WTC11 (cell line): ENCODE measurements at regions not wholly inside any gene's neighbourhood (a gene's known extent, or its start where the extent isn't known, plus 50 kb on each side); places are given as distances from the start of the nearest gene placed in this dataset.

Source experiments
- ATAC-seq: fragments of 200-7000 bp; cut with Tn5 transposase; 2 replicates; pipeline ENCODE4 v1.10.0; 2021; ENCODE audit warnings: mild to moderate bottlenecking, moderate library complexity
- CTCF ChIA-PET: fragments of 300-600 bp; sonication (Branson Sonifier 250); formaldehyde crosslinking; loops from one replicate; lab custom pipeline; 2021; ENCODE audit warnings: antibody characterized with exemption; lab: Charles Lee
- POLR2A ChIA-PET: fragments of 350-600 bp; sonication (Branson Sonifier 250); formaldehyde crosslinking; loops from one replicate; lab custom pipeline; 2021; ENCODE audit warnings: antibody characterized with exemption; lab: Charles Lee
- DNase-seq: peaks from one replicate; pipeline ENCODE4 v3.0.0; 2021; ENCODE audit warnings: low spot score
- H3K27ac Mint-ChIP-seq: 2 replicates; pipeline ENCODE4 v1.8.0; 2021; ENCODE audit warnings: mixed read lengths
- H3K27me3 Mint-ChIP-seq: 2 replicates; pipeline ENCODE4 v1.8.0; 2021; ENCODE audit warnings: low read depth, mild to moderate bottlenecking, moderate library complexity, mixed read lengths
- H3K36me3 Mint-ChIP-seq: 2 replicates; pipeline ENCODE4 v1.8.0; 2021; ENCODE audit warnings: mixed read lengths
- H3K4me1 Mint-ChIP-seq: 2 replicates; pipeline ENCODE4 v1.8.0; 2022; ENCODE audit warnings: mixed read lengths
- H3K4me3 Mint-ChIP-seq: 2 replicates; pipeline ENCODE4 v1.8.0; 2021; ENCODE audit warnings: mild to moderate bottlenecking, moderate library complexity, mixed read lengths
- H3K9me3 Mint-ChIP-seq: 2 replicates; pipeline ENCODE4 v1.8.0; 2021; ENCODE audit warnings: mixed read lengths
- ATF1 ChIP-seq: sonication (generic); formaldehyde crosslinking; IDR thresholded peaks from 2 replicates; pipeline ENCODE4 v1.8.1; 2023; ENCODE audit warnings: mild to moderate bottlenecking, moderate library complexity, missing genetic modification reagents
- FOXJ3 ChIP-seq: sonication (generic); formaldehyde crosslinking; IDR thresholded peaks from 2 replicates; pipeline ENCODE4 v1.9.0; 2021; ENCODE audit warnings: missing genetic modification reagents, mild to moderate bottlenecking, borderline replicate concordance
- GABPB1 ChIP-seq: sonication (generic); formaldehyde crosslinking; IDR thresholded peaks from 2 replicates; pipeline ENCODE4 v1.8.1; 2023; ENCODE audit warnings: mild to moderate bottlenecking, missing genetic modification reagents
- NFE2L1 ChIP-seq: sonication (generic); formaldehyde crosslinking; IDR thresholded peaks from 2 replicates; pipeline ENCODE4 v1.8.1; 2023; ENCODE audit warnings: missing genetic modification reagents
- NR1H2 ChIP-seq: sonication (generic); formaldehyde crosslinking; IDR thresholded peaks from 2 replicates; pipeline ENCODE4 v1.9.0; 2021; ENCODE audit warnings: mild to moderate bottlenecking, moderate library complexity, missing genetic modification reagents
- SMAD3 ChIP-seq: sonication (generic); formaldehyde crosslinking; IDR thresholded peaks from 2 replicates; pipeline ENCODE4 v1.8.0; 2022; ENCODE audit warnings: missing genetic modification reagents, mild to moderate bottlenecking, borderline replicate concordance
- SOX15 ChIP-seq: fragments of 250-450 bp; sonication (Bioruptor Pico); IDR thresholded peaks from 2 replicates; pipeline ENCODE4 v1.9.0; 2021; ENCODE audit warnings: mild to moderate bottlenecking
- ZNF121 ChIP-seq: sonication (generic); formaldehyde crosslinking; IDR thresholded peaks from 2 replicates; pipeline ENCODE4 v1.8.0; 2023; ENCODE audit warnings: missing genetic modification reagents
- ZNF317 ChIP-seq: sonication (generic); formaldehyde crosslinking; IDR thresholded peaks from 2 replicates; pipeline ENCODE4 v1.8.1; 2023; ENCODE audit warnings: low read depth, mild to moderate bottlenecking, moderate library complexity, missing genetic modification reagents, borderline replicate concordance
- ZNF423 ChIP-seq: fragments of 250-450 bp; sonication (Bioruptor Pico); IDR thresholded peaks from 2 replicates; pipeline ENCODE4 v2.1.2; 2022; ENCODE audit warnings: mild to moderate bottlenecking, moderate library complexity
- TF ChIP-seq, protein P1 (sequence below): sonication (generic); formaldehyde crosslinking; IDR thresholded peaks from 2 replicates; pipeline ENCODE4 v1.8.0; 2022; ENCODE audit warnings: mild to moderate bottlenecking, missing genetic modification reagents
- TF ChIP-seq, protein P2 (sequence below): sonication (generic); formaldehyde crosslinking; IDR thresholded peaks from 2 replicates; pipeline ENCODE4 v1.8.0; 2023; ENCODE audit warnings: missing genetic modification reagents
- TF ChIP-seq, protein P3 (sequence below): sonication (generic); formaldehyde crosslinking; IDR thresholded peaks from 2 replicates; pipeline ENCODE4 v1.8.0; 2022; ENCODE audit warnings: mild to moderate bottlenecking, missing genetic modification reagents
- TF ChIP-seq, protein P4 (sequence below): sonication (generic); formaldehyde crosslinking; IDR thresholded peaks from 2 replicates; pipeline ENCODE4 v1.8.0; 2022; ENCODE audit warnings: missing genetic modification reagents
- TF ChIP-seq, protein P5 (sequence below): sonication (generic); formaldehyde crosslinking; IDR thresholded peaks from 2 replicates; pipeline ENCODE4 v1.8.1; 2022; ENCODE audit warnings: mild to moderate bottlenecking, moderate library complexity, missing genetic modification reagents
- TF ChIP-seq, protein P6 (sequence below): fragments of 250-450 bp; sonication (Bioruptor Pico); conservative IDR thresholded peaks from 2 replicates; pipeline ENCODE4 v1.9.0; 2021; ENCODE audit warnings: mild to moderate bottlenecking
- TF ChIP-seq, protein P7 (sequence below): sonication (generic); formaldehyde crosslinking; IDR thresholded peaks from 2 replicates; pipeline ENCODE4 v1.8.1; 2022; ENCODE audit warnings: mild to moderate bottlenecking, missing genetic modification reagents, moderate library complexity, borderline replicate concordance

DNA sequence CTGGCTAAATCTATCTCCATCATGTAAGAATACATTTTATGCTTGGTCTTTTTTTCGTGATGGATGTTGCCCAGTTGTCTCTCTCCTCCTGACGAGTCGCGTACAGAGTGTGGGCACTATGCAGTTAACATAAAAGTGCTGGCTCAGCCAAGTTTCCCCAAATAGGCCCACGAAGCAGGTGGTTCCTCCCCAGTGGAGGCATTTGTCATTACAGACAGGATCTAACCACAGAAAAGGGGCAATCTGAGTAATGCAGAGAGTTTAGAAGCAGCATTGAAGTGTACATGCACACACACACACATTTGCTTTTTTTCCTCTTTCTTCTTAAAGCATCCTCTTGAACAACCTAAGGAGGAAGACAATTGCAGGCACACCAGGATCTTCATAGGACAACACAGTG is 188.7 kb upstream of the VCX start:
- no peaks in the 10 kb centered on the region for H3K27me3 Mint-ChIP-seq
- POLR2A ChIA-PET = no interaction called here

DNA sequence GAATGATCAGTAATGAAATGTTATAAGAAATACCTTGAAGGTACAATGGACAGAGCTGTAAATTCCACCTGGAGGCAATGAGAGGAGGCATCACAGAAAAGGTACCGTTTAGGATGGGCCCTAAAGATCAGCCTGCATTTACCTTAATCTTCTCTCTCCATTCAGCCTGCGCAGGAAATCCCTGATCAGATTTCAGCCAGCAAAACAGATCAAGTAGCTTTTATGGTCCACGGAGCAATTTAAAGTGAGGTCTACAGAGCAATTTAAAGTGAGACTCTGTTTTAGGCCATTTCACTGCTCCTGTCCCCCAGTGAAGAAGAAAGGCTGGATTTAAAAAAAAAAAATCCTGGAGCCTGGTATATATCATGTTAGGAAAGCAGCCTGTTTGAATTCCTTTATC is 195.1 kb upstream of the VCX start:
- Mint-ChIP-seq H3K4me3 (no peak overlapping the region), H3K27me3 (no peaks in the 10 kb centered on the region), H3K9me3 (0 out of 2 replicates have a peak, but pooled peaks cover 4% of the 10 kb centered on the region), H3K4me1 (peaks cover 25% of the 10 kb centered on the region), H3K36me3 (no peaks in the 10 kb centered on the region), H3K27ac (no peak overlapping the region)
- ATAC-seq = no peak
- no peak for DNase-seq
- ChIA-PET POLR2A (no interaction called here), CTCF (no interaction called here)
- TF ChIP-seq FOXJ3 (CRISPR knock-in tag) (no peak), ZNF317 (CRISPR knock-in tag) (no peak)
- TF ChIP-seq, protein P1, sequence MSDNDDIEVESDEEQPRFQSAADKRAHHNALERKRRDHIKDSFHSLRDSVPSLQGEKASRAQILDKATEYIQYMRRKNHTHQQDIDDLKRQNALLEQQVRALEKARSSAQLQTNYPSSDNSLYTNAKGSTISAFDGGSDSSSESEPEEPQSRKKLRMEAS = no peak
- TF ChIP-seq, protein P2, sequence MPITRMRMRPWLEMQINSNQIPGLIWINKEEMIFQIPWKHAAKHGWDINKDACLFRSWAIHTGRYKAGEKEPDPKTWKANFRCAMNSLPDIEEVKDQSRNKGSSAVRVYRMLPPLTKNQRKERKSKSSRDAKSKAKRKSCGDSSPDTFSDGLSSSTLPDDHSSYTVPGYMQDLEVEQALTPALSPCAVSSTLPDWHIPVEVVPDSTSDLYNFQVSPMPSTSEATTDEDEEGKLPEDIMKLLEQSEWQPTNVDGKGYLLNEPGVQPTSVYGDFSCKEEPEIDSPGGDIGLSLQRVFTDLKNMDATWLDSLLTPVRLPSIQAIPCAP (CRISPR knock-in tag) = no peak

More for the DNA sequence above, 188.7 kb upstream of the VCX start:
- H3K9me3 Mint-ChIP-seq = peaks cover 10% of the 10 kb centered on the region; the same call in 1 of the 2 replicates
- ATAC-seq (no peak), DNase-seq (no peak)
- H3K36me3 Mint-ChIP-seq = peaks cover 12% of the 10 kb centered on the region
- H3K4me3 Mint-ChIP-seq = no peak overlapping the region
- H3K4me1 Mint-ChIP-seq = peaks cover 6% of the 10 kb centered on the region; the same call in 1 of the 2 replicates
- CTCF ChIA-PET = no interaction called here
- H3K27ac Mint-ChIP-seq = no peak overlapping the region
- TF ChIP-seq, protein P3, sequence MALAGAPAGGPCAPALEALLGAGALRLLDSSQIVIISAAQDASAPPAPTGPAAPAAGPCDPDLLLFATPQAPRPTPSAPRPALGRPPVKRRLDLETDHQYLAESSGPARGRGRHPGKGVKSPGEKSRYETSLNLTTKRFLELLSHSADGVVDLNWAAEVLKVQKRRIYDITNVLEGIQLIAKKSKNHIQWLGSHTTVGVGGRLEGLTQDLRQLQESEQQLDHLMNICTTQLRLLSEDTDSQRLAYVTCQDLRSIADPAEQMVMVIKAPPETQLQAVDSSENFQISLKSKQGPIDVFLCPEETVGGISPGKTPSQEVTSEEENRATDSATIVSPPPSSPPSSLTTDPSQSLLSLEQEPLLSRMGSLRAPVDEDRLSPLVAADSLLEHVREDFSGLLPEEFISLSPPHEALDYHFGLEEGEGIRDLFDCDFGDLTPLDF (CRISPR knock-in tag) = no peak
- no peak for TF ChIP-seq ZNF423 (CRISPR knock-in tag)
- TF ChIP-seq NFE2L1 (CRISPR knock-in tag) = no peak
- no peak for TF ChIP-seq SMAD3 (CRISPR knock-in tag)
- TF ChIP-seq, protein P4, sequence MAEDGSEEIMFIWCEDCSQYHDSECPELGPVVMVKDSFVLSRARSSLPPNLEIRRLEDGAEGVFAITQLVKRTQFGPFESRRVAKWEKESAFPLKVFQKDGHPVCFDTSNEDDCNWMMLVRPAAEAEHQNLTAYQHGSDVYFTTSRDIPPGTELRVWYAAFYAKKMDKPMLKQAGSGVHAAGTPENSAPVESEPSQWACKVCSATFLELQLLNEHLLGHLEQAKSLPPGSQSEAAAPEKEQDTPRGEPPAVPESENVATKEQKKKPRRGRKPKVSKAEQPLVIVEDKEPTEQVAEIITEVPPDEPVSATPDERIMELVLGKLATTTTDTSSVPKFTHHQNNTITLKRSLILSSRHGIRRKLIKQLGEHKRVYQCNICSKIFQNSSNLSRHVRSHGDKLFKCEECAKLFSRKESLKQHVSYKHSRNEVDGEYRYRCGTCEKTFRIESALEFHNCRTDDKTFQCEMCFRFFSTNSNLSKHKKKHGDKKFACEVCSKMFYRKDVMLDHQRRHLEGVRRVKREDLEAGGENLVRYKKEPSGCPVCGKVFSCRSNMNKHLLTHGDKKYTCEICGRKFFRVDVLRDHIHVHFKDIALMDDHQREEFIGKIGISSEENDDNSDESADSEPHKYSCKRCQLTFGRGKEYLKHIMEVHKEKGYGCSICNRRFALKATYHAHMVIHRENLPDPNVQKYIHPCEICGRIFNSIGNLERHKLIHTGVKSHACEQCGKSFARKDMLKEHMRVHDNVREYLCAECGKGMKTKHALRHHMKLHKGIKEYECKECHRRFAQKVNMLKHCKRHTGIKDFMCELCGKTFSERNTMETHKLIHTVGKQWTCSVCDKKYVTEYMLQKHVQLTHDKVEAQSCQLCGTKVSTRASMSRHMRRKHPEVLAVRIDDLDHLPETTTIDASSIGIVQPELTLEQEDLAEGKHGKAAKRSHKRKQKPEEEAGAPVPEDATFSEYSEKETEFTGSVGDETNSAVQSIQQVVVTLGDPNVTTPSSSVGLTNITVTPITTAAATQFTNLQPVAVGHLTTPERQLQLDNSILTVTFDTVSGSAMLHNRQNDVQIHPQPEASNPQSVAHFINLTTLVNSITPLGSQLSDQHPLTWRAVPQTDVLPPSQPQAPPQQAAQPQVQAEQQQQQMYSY (CRISPR knock-in tag) = no peak
- TF ChIP-seq, protein P5, sequence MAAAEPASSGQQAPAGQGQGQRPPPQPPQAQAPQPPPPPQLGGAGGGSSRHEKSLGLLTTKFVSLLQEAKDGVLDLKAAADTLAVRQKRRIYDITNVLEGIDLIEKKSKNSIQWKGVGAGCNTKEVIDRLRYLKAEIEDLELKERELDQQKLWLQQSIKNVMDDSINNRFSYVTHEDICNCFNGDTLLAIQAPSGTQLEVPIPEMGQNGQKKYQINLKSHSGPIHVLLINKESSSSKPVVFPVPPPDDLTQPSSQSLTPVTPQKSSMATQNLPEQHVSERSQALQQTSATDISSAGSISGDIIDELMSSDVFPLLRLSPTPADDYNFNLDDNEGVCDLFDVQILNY (CRISPR knock-in tag) = no peak
- TF ChIP-seq, protein P6, sequence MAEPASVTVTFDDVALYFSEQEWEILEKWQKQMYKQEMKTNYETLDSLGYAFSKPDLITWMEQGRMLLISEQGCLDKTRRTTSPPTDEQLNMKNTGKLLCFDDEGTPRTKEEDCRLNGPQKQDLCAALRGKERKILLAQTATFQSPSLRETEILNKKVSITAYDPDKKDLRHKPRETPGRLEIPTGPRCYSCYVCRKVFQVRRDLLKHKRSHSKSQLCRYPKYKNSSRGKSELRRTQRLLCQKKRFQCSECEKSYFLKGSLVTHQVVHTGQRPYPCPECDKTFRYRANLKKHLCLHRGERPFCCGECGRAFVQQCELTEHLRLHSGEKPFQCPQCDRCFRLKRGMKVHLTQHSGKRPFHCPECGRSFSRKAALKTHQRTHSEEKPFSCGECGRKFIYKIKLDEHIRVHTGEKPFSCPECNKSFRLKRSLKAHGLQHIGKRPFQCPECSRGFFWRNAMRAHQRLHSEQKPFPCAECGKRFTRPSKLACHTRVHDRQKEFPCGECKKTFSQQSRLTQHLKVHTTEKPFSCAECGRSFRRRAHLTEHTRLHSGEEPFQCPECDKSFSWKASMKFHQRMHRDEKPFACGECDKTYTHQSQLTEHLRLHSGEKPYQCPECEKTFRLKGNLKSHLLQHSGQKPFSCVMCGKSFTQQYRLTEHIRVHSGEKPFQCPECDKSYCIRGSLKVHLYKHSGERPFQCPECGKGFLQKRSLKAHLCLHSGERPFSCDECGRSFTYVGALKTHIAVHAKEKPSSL (CRISPR knock-in tag) = no peak
- TF ChIP-seq, all 79 proteins: peak for 0

DNA sequence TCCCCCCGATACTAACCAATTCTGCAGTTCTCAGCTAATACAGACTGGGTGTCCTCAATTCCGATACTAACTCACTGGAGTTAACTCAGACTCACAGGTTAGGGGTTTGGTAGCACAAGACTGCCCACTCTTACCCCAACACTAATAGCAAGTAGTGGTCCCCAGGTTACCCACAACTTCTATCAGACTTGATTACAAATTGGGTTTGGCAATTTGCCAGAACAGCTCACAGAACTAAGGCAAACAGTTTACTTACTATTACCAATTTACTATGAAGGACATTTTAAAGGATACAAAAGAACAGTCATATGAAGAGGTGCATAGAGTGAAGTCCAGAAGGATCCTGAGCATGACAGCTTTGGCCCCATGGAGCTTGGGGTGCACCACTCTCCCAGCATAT is 201.8 kb upstream of the VCX start:
- ChIA-PET POLR2A (no interaction called here), CTCF (no interaction called here)
- no peak for ATAC-seq
- Mint-ChIP-seq H3K27ac (no peak overlapping the region), H3K27me3 (no peaks in the 10 kb centered on the region), H3K4me3 (no peak overlapping the region), H3K9me3 (peaks cover 11% of the 10 kb centered on the region), H3K4me1 (peaks cover 21% of the 10 kb centered on the region), H3K36me3 (peaks cover 13% of the 10 kb centered on the region)
- DNase-seq = no peak
- TF ChIP-seq SOX15 = no peak
- TF ChIP-seq, protein P6 (CRISPR knock-in tag) = no peak
- no peak for TF ChIP-seq ZNF121 (CRISPR knock-in tag)
- no peak for TF ChIP-seq NR1H2 (CRISPR knock-in tag)
- no peak for TF ChIP-seq ATF1 (CRISPR knock-in tag)
- TF ChIP-seq, protein P7, sequence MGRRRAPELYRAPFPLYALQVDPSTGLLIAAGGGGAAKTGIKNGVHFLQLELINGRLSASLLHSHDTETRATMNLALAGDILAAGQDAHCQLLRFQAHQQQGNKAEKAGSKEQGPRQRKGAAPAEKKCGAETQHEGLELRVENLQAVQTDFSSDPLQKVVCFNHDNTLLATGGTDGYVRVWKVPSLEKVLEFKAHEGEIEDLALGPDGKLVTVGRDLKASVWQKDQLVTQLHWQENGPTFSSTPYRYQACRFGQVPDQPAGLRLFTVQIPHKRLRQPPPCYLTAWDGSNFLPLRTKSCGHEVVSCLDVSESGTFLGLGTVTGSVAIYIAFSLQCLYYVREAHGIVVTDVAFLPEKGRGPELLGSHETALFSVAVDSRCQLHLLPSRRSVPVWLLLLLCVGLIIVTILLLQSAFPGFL (CRISPR knock-in tag) = no peak
- no peak for TF ChIP-seq GABPB1 (CRISPR knock-in tag)
